ENCODE measurements at regions not wholly inside any gene's neighbourhood (a gene's known extent, or its start where the extent isn't known, plus 50 kb on each side); places are given as distances from the start of the nearest gene placed in this dataset.

GRCh38 chr3:101931081-101931480 lies 81.8 kb downstream of the NFKBIZ start:
- Histone ChIP-seq H3K4me2 (ENCODE audit: low read length) (no peak overlapping the region), H3K27me3 (ENCODE audit: insufficient read depth, low read length) (no peaks in the 10 kb centered on the region), H3K27ac (ENCODE audit: low read depth, low read length) (no peak overlapping the region), H3K4me3 (replicated peaks in 1 of 2; ENCODE audit: low read depth in 1 of 2, low read length in 2 of 2) (no peak overlapping the region), H2AFZ (ENCODE audit: low read depth, low read length, poor library complexity, severe bottlenecking) (no peak overlapping the region), H3K9me3 (ENCODE audit: control insufficient read depth in 1 of 2, insufficient read depth in 1 of 2, low read depth in 1 of 2, low read length in 2 of 2) (no peaks in the 10 kb centered on the region), H4K20me1 (ENCODE audit: insufficient read depth) (no peaks in the 10 kb centered on the region), H3K9me2 (ENCODE audit: insufficient read depth) (no peaks in the 10 kb centered on the region), H3K36me3 (ENCODE audit: control insufficient read depth in 1 of 2, insufficient read depth in 2 of 2, low read length in 2 of 2) (no peaks in the 10 kb centered on the region), H3K4me1 (ENCODE audit: control insufficient read depth in 1 of 2, insufficient read depth in 2 of 2, low read length in 2 of 2) (peaks cover 0 to 6% of the 10 kb centered on the region in 2 experiments; a peak in 1 of 4 replicates), H3K9ac (ENCODE audit: low read length) (no peak overlapping the region), H3K79me2 (ENCODE audit: insufficient read depth, low read length) (no peaks in the 10 kb centered on the region)
- CTCF ChIA-PET = no interaction called here
- no TSS peak for BruUV-seq (replicated peaks)
- no peak for ATAC-seq
- TF ChIP-seq YY1 (IDR thresholded peaks at IDR 0.05; ENCODE audit: extremely low read depth, insufficient replicate concordance, low read depth, low read length) (no peak), SRF (IDR thresholded peaks at IDR 0.05; ENCODE audit: low read depth) (no peak), RAD21 (IDR thresholded peaks at IDR 0.05; ENCODE audit: low read depth) (no peak), POLR2AphosphoS5 (IDR thresholded peaks at IDR 0.05; ENCODE audit: low read depth, low read length) (no peak), ATF3 (IDR thresholded peaks at IDR 0.05) (no peak), SP1 (IDR thresholded peaks at IDR 0.05; ENCODE audit: low read depth) (no peak), MAX (IDR thresholded peaks at IDR 0.05) (no peak), EZH2 (IDR thresholded peaks at IDR 0.05) (no peak), ELF1 (IDR thresholded peaks at IDR 0.05; ENCODE audit: borderline replicate concordance, low read depth) (no peak), EGR1 (IDR thresholded peaks at IDR 0.05; ENCODE audit: low read depth) (no peak)
- POLR2A ChIA-PET = no interaction called here
- intact Hi-C loops (cut with micrococcal nuclease) = no loop called here
- DNase-seq (ENCODE audit: low read depth, low spot score) = no peak
- RAD21 ChIA-PET (ENCODE audit: low non-redundant PET in 1 of 2, low total read pairs in 2 of 2, uncharacterized antibody in 2 of 2, unreplicated experiment in 2 of 2) = no interaction called here

GRCh38 chr3:101932326-101933068 lies 83.2 kb downstream of the NFKBIZ start:
- no peak overlapping the region for H2AFZ ChIP-seq (ENCODE audit: low read depth, low read length, poor library complexity, severe bottlenecking)
- DNase-seq (ENCODE audit: low read depth, low spot score) = no peak
- H3K4me2 ChIP-seq (ENCODE audit: low read length) = no peak overlapping the region
- H3K9ac ChIP-seq (ENCODE audit: low read length) = no peak overlapping the region
- RAD21 ChIA-PET (ENCODE audit: low non-redundant PET in 1 of 2, low total read pairs in 2 of 2, uncharacterized antibody in 2 of 2, unreplicated experiment in 2 of 2) = no interaction called here
- H3K27ac ChIP-seq (ENCODE audit: low read depth, low read length) = no peak overlapping the region
- H3K9me2 ChIP-seq (ENCODE audit: insufficient read depth) = no peaks in the 10 kb centered on the region
- no peak for ATAC-seq
- no TSS peak for BruUV-seq (replicated peaks)
- no peaks in the 10 kb centered on the region for H3K9me3 ChIP-seq (ENCODE audit: control insufficient read depth in 1 of 2, insufficient read depth in 1 of 2, low read depth in 1 of 2, low read length in 2 of 2)
- no peaks in the 10 kb centered on the region for H3K36me3 ChIP-seq (ENCODE audit: control insufficient read depth in 1 of 2, insufficient read depth in 2 of 2, low read length in 2 of 2)
- TF ChIP-seq RAD21 (IDR thresholded peaks at IDR 0.05; ENCODE audit: low read depth) (no peak), EZH2 (IDR thresholded peaks at IDR 0.05) (no peak), ZFX (IDR thresholded peaks at IDR 0.05) (no peak), YY1 (IDR thresholded peaks at IDR 0.05; ENCODE audit: extremely low read depth, insufficient replicate concordance, low read depth, low read length) (no peak), ZNF274 (IDR thresholded peaks at IDR 0.05; ENCODE audit: low read depth, low read length) (no peak), EZH2phosphoT487 (IDR thresholded peaks at IDR 0.05; ENCODE audit: borderline replicate concordance) (no peak), SIN3A (IDR thresholded peaks at IDR 0.05; ENCODE audit: low read depth) (no peak), REST (IDR thresholded peaks at IDR 0.05; ENCODE audit: low read depth) (no peak), CEBPB (IDR thresholded peaks at IDR 0.05; ENCODE audit: low read depth) (no peak), ELF1 (IDR thresholded peaks at IDR 0.05; ENCODE audit: borderline replicate concordance, low read depth) (no peak)
- H3K79me2 ChIP-seq (ENCODE audit: insufficient read depth, low read length) = no peaks in the 10 kb centered on the region
- H4K20me1 ChIP-seq (ENCODE audit: insufficient read depth) = no peaks in the 10 kb centered on the region
- H3K4me3 ChIP-seq (replicated peaks in 1 of 2; ENCODE audit: low read depth in 1 of 2, low read length in 2 of 2) = no peak overlapping the region
- H3K27me3 ChIP-seq (ENCODE audit: insufficient read depth, low read length) = no peaks in the 10 kb centered on the region
- intact Hi-C loops (cut with micrococcal nuclease) = no loop called here
- peaks cover 0 to 11% of the 10 kb centered on the region in 2 experiments; a peak in 2 of 4 replicates for H3K4me1 ChIP-seq (ENCODE audit: control insufficient read depth in 1 of 2, insufficient read depth in 2 of 2, low read length in 2 of 2)
- POLR2A ChIA-PET = no interaction called here
- CTCF ChIA-PET = no interaction called here

Measured in HCT116 (cell line).